ENCODE measurements at regions not wholly inside any gene's neighbourhood (a gene's known extent, or its start where the extent isn't known, plus 50 kb on each side); places are given as distances from the start of the nearest gene placed in this dataset.
A peak's percentile ranks its signal among the peaks of the same experiment; 100 is the strongest.
"Not testable (repeated sequence)": the region's sequence is repeated elsewhere in the genome, so short reads cannot be mapped to it uniquely, and the experiment has no call there.

- no peak overlapping the region for H3K4me3 ChIP-seq (replicated peaks; ENCODE audit: insufficient read depth, low read length)
- no peak for DNase-seq (ENCODE audit: low read depth in 1 of 2, low spot score in 1 of 2)
These were observed 1088.9 kb downstream of the NAALADL2 start for GRCh38 chr3:175948041-175948440.

GRCh38 chr3:175941352-175941751 is 1082.2 kb downstream of the NAALADL2 start:
- Histone ChIP-seq H3K27me3 (ENCODE audit: insufficient read depth, poor library complexity, severe bottlenecking) (no peaks in the 10 kb centered on the region), H3K27ac (replicated peaks) (no peak overlapping the region), H3K4me3 (replicated peaks; ENCODE audit: insufficient read depth, low read length) (no peak overlapping the region)
- DNase-seq (ENCODE audit: low read depth in 1 of 2, low spot score in 1 of 2): peak in 1 of 2 experiments; percentile 17
- TF ChIP-seq REST (IDR thresholded peaks at IDR 0.05; ENCODE audit: insufficient replicate concordance, low read depth) (no peak), CTCF (IDR thresholded peaks at IDR 0.05; ENCODE audit: insufficient read depth, low read length) (no peak), GABPA (IDR thresholded peaks at IDR 0.05; ENCODE audit: low read depth) (no peak), POLR2AphosphoS5 (IDR thresholded peaks at IDR 0.05; ENCODE audit: low read depth) (no peak), SPI1 (IDR thresholded peaks at IDR 0.05; ENCODE audit: borderline replicate concordance, low read depth) (no peak)

More at GRCh38 chr3:175948041-175948440, 1088.9 kb downstream of the NAALADL2 start:
- no peak overlapping the region for H3K27ac ChIP-seq (replicated peaks)
- TF ChIP-seq CTCF (IDR thresholded peaks at IDR 0.05; ENCODE audit: insufficient read depth, low read length): no peak
- no peak for TF ChIP-seq SPI1 (IDR thresholded peaks at IDR 0.05; ENCODE audit: borderline replicate concordance, low read depth)
- TF ChIP-seq GABPA (IDR thresholded peaks at IDR 0.05; ENCODE audit: low read depth): no peak
- no peak for TF ChIP-seq REST (IDR thresholded peaks at IDR 0.05; ENCODE audit: insufficient replicate concordance, low read depth)
- no peak for TF ChIP-seq POLR2AphosphoS5 (IDR thresholded peaks at IDR 0.05; ENCODE audit: low read depth)
- no peaks in the 10 kb centered on the region for H3K27me3 ChIP-seq (ENCODE audit: insufficient read depth, poor library complexity, severe bottlenecking)

GRCh38 chr3:175940881-175941280 is 1081.7 kb downstream of the NAALADL2 start:
- peak in 1 of 2 experiments; percentile 15 for DNase-seq (ENCODE audit: low read depth in 1 of 2, low spot score in 1 of 2)
- no peak overlapping the region for H3K4me3 ChIP-seq (replicated peaks; ENCODE audit: insufficient read depth, low read length)
- H3K27ac ChIP-seq (replicated peaks): no peak overlapping the region
- H3K27me3 ChIP-seq (ENCODE audit: insufficient read depth, poor library complexity, severe bottlenecking): no peaks in the 10 kb centered on the region
- TF ChIP-seq CTCF (IDR thresholded peaks at IDR 0.05; ENCODE audit: insufficient read depth, low read length): no peak
- TF ChIP-seq SPI1 (IDR thresholded peaks at IDR 0.05; ENCODE audit: borderline replicate concordance, low read depth): no peak
- TF ChIP-seq POLR2AphosphoS5 (IDR thresholded peaks at IDR 0.05; ENCODE audit: low read depth): no peak
- no peak for TF ChIP-seq GABPA (IDR thresholded peaks at IDR 0.05; ENCODE audit: low read depth)

- Histone ChIP-seq H3K4me3 (replicated peaks; ENCODE audit: insufficient read depth, low read length) (no peak overlapping the region), H3K27ac (replicated peaks) (no peak overlapping the region), H3K27me3 (ENCODE audit: insufficient read depth, poor library complexity, severe bottlenecking) (no peaks in the 10 kb centered on the region)
- DNase-seq (ENCODE audit: low read depth in 1 of 2, low spot score in 1 of 2): no peak
- TF ChIP-seq GABPA (IDR thresholded peaks at IDR 0.05; ENCODE audit: low read depth): no peak
These were observed 1081.1 kb downstream of the NAALADL2 start for GRCh38 chr3:175940243-175940642.

- not testable (repeated sequence) for DNase-seq (ENCODE audit: low read depth in 1 of 2, low spot score in 1 of 2); H3K27ac ChIP-seq (replicated peaks); H3K27me3 ChIP-seq (ENCODE audit: insufficient read depth, poor library complexity, severe bottlenecking); H3K4me3 ChIP-seq (replicated peaks; ENCODE audit: insufficient read depth, low read length)
These were observed 1078.2 kb downstream of the NAALADL2 start for GRCh38 chr3:175937367-175937766.
